ENCODE measurements at regions not wholly inside any gene's neighbourhood (a gene's known extent, or its start where the extent isn't known, plus 50 kb on each side); places are given as distances from the start of the nearest gene placed in this dataset.

DNA sequence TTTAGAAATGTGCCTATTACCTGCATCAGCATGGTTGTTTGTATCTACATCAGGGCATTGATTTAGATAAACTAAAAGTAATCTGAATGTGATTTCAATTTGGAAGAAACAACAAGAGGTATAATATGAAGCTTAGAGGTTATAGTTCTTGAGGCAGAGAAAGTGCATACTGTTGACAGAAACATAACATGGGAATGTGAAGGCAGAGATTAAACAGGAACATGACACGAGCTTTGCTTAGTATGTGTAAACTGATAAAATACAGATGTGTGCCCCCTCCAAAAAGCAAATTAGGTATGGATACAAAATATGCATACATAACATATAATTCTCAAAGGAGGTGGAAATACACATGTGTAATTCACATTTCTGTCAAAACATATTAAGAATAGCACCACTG, 1180.2 kb upstream of the ADGRL3 start:
- no peak for TF ChIP-seq REST (IDR thresholded peaks at IDR 0.05; ENCODE audit: insufficient read depth in 1 of 2, low read depth in 2 of 2, low read length in 2 of 2)
- no peak for TF ChIP-seq POLR2AphosphoS5 (IDR thresholded peaks at IDR 0.05; ENCODE audit: low read depth, low read length)

DNA sequence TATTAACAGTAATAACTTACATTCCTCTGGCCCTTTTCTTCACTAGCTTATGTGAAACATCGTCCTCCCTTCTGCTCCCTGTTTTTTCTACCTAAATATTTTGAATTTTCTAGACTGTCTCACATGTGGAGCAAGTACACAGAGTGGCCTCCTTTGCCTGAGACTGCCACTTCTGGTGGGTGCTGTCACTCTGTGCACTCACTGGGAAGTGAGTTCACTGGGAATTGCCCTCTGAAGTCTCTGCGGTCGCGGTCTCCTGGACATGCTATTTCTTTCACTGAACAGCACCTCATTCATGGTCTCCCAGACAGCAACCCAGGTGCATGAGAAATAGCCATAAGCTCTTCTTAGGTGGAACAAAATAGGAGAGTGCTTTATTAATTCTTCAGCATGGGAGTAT, 1179.7 kb upstream of the ADGRL3 start:
- TF ChIP-seq REST (IDR thresholded peaks at IDR 0.05; ENCODE audit: insufficient read depth in 1 of 2, low read depth in 2 of 2, low read length in 2 of 2) (no peak), FOXP2 (optimal IDR thresholded peaks at IDR 0.05; ENCODE audit: borderline replicate concordance, extremely low read depth, extremely low read length, insufficient read depth) (no peak), POLR2AphosphoS5 (IDR thresholded peaks at IDR 0.05; ENCODE audit: low read depth, low read length) (no peak), SIN3A (IDR thresholded peaks at IDR 0.05; ENCODE audit: borderline replicate concordance, insufficient read depth, low read length) (no peak), TAF1 (IDR thresholded peaks at IDR 0.05; ENCODE audit: borderline replicate concordance, insufficient read depth, low read length) (no peak)

DNA sequence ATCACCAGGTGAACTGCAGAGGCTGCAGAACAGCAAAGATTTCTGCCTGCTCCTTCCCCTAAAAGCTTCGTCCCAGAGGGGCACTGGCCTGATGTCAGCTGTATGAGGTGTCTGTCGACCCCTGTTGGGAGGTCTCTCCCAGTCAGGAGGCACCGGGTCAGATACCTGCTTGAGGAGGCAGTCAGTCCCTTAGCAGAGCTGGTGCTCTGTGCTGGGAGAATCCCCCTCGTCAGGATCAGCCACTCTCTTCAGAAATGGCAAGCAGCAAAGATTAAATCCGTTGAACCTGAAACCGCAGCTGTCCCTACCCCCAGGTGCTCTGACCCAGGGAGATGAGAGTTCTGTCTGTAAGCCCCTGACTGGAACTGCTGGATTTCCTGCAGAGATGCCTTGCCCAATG, 1166.3 kb upstream of the ADGRL3 start:
- TF ChIP-seq SIN3A (IDR thresholded peaks at IDR 0.05; ENCODE audit: borderline replicate concordance, insufficient read depth, low read length) (no peak), POLR2AphosphoS5 (IDR thresholded peaks at IDR 0.05; ENCODE audit: low read depth, low read length) (no peak), FOXP2 (optimal IDR thresholded peaks at IDR 0.05; ENCODE audit: borderline replicate concordance, extremely low read depth, extremely low read length, insufficient read depth) (no peak), REST (IDR thresholded peaks at IDR 0.05; ENCODE audit: insufficient read depth in 1 of 2, low read depth in 2 of 2, low read length in 2 of 2) (no peak), TAF1 (IDR thresholded peaks at IDR 0.05; ENCODE audit: borderline replicate concordance, insufficient read depth, low read length) (no peak)

DNA sequence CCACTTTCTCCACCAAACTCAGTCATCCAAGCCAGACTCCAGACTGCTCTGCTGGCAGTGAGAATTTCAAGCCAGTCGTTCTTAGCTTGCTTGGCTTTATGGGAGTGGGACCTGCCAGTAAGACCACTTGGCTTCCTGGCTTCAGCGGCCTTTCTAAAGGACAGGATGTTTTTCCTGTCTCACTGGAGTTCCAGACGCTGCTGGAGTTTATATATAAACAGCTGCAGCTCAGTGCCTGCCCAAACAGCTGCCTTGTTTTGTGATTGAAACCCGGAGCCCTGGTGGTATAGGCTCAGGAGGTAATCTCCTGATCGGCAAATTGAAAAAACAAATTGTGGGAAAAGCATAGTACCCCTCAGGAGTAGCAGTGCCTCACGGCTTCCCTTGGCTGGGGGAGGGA, 1165.8 kb upstream of the ADGRL3 start:
- TF ChIP-seq FOXP2 (optimal IDR thresholded peaks at IDR 0.05; ENCODE audit: borderline replicate concordance, extremely low read depth, extremely low read length, insufficient read depth) (no peak), POLR2AphosphoS5 (IDR thresholded peaks at IDR 0.05; ENCODE audit: low read depth, low read length) (no peak), TAF1 (IDR thresholded peaks at IDR 0.05; ENCODE audit: borderline replicate concordance, insufficient read depth, low read length) (no peak), SIN3A (IDR thresholded peaks at IDR 0.05; ENCODE audit: borderline replicate concordance, insufficient read depth, low read length) (no peak), REST (IDR thresholded peaks at IDR 0.05; ENCODE audit: insufficient read depth in 1 of 2, low read depth in 2 of 2, low read length in 2 of 2) (no peak)

- TF ChIP-seq SIN3A (IDR thresholded peaks at IDR 0.05; ENCODE audit: borderline replicate concordance, insufficient read depth, low read length) (no peak), FOXP2 (optimal IDR thresholded peaks at IDR 0.05; ENCODE audit: borderline replicate concordance, extremely low read depth, extremely low read length, insufficient read depth) (no peak), POLR2AphosphoS5 (IDR thresholded peaks at IDR 0.05; ENCODE audit: low read depth, low read length) (no peak), REST (IDR thresholded peaks at IDR 0.05; ENCODE audit: insufficient read depth in 1 of 2, low read depth in 2 of 2, low read length in 2 of 2) (no peak), TAF1 (IDR thresholded peaks at IDR 0.05; ENCODE audit: borderline replicate concordance, insufficient read depth, low read length) (no peak)
These were observed 1160.2 kb upstream of the ADGRL3 start for GRCh38 chr4:60039908-60040307.

Data from PFSK-1 (cell line).